Left renal cortex interstitium (tissue), 4 donors: ENCODE measurements at regions not wholly inside any gene's neighbourhood (a gene's known extent, or its start where the extent isn't known, plus 50 kb on each side); places are given as distances from the start of the nearest gene placed in this dataset.
A peak's percentile ranks its signal among the peaks of the same experiment; 100 is the strongest.

ENCODE experiments used
- DNase-seq, 4 donors: peaks; one replicate each; pipeline ENCODE4 v3.0.0-alpha.2; 2013; ENCODE audit warnings: low read depth in 4 of 4, low spot score in 2 of 4, missing footprints in 1 of 4

GRCh38 chr14:85221832-85222231, 308.1 kb upstream of the FLRT2 start:
- DNase-seq = no peak

GRCh38 chr14:85222341-85222740, 307.6 kb upstream of the FLRT2 start:
- DNase-seq = no peak

GRCh38 chr14:85223667-85224066, 306.3 kb upstream of the FLRT2 start:
- no peak for DNase-seq

GRCh38 chr14:85224241-85224640, 305.7 kb upstream of the FLRT2 start:
- DNase-seq = peak in 1 of 4 donors; percentile 54

GRCh38 chr14:85233756-85234155, 296.2 kb upstream of the FLRT2 start:
- no peak for DNase-seq

GRCh38 chr14:85234156-85235025, 295.6 kb upstream of the FLRT2 start:
- DNase-seq = no peak

GRCh38 chr14:85235868-85236267, 294.1 kb upstream of the FLRT2 start:
- no peak for DNase-seq

GRCh38 chr14:85236296-85236695, 293.6 kb upstream of the FLRT2 start:
- DNase-seq = no peak

GRCh38 chr14:85239791-85240190, 290.2 kb upstream of the FLRT2 start:
- no peak for DNase-seq

- peak in 3 of 4 donors; percentile 24 to 55 (median 36) for DNase-seq
Observed at GRCh38 chr14:85241022-85241855, 288.7 kb upstream of the FLRT2 start.

GRCh38 chr14:85242666-85243065, 287.3 kb upstream of the FLRT2 start:
- DNase-seq = no peak

- DNase-seq = no peak
Observed at GRCh38 chr14:85243321-85243720, 286.6 kb upstream of the FLRT2 start.

GRCh38 chr14:85247071-85247470, 282.9 kb upstream of the FLRT2 start:
- DNase-seq = no peak

- DNase-seq = no peak
Observed at GRCh38 chr14:85248881-85249635, 280.9 kb upstream of the FLRT2 start.

GRCh38 chr14:85250414-85251189, 279.3 kb upstream of the FLRT2 start:
- no peak for DNase-seq

- DNase-seq = no peak
Observed at GRCh38 chr14:85252011-85252410, 277.9 kb upstream of the FLRT2 start.

GRCh38 chr14:85254711-85255110, 275.2 kb upstream of the FLRT2 start:
- DNase-seq = no peak

GRCh38 chr14:85257287-85257686, 272.7 kb upstream of the FLRT2 start:
- DNase-seq = no peak

GRCh38 chr14:85263916-85264675, 265.8 kb upstream of the FLRT2 start:
- no peak for DNase-seq
